ENCODE measurements at regions not wholly inside any gene's neighbourhood (a gene's known extent, or its start where the extent isn't known, plus 50 kb on each side); places are given as distances from the start of the nearest gene placed in this dataset.

- Histone ChIP-seq H3K9me3 (replicated peaks; ENCODE audit: control insufficient read depth, insufficient read depth, low read length) (no peaks in the 10 kb centered on the region), H3K36me3 (ENCODE audit: control insufficient read depth in 2 of 2, extremely low read depth in 1 of 2, insufficient read depth in 2 of 2, low read length in 2 of 2) (no peaks in the 10 kb centered on the region), H3K27me3 (ENCODE audit: control insufficient read depth in 2 of 2, insufficient read depth in 2 of 2, low read length in 2 of 2) (no peaks in the 10 kb centered on the region), H2AFZ (ENCODE audit: low read depth, low read length) (no peak overlapping the region), H3K4me1 (ENCODE audit: control insufficient read depth, extremely low read depth, insufficient read depth, low read length) (no peaks in the 10 kb centered on the region), H3K9ac (replicated peaks; ENCODE audit: extremely low read depth, insufficient read depth, low read length) (no peak overlapping the region), H3K4me2 (ENCODE audit: insufficient read depth, low read length) (no peak overlapping the region), H3K9me1 (replicated peaks; ENCODE audit: control insufficient read depth, extremely low read depth, insufficient read depth, low read length) (no peaks in the 10 kb centered on the region), H3K27ac (ENCODE audit: insufficient read depth, low read depth, low read length) (no peak overlapping the region), H4K20me1 (replicated peaks; ENCODE audit: control insufficient read depth, extremely low read depth, insufficient read depth, low read length) (no peaks in the 10 kb centered on the region), H3K4me3 (replicated peaks in 1 of 3; ENCODE audit: insufficient read depth in 1 of 3, low read depth in 1 of 3, low read length in 3 of 3) (no peak overlapping the region), H3K79me2 (ENCODE audit: control insufficient read depth, insufficient read depth, low read length) (no peaks in the 10 kb centered on the region)
- dilution Hi-C loops (cut with MboI; ENCODE audit: extremely low pct_ligation_motif_present, low sequenced_read_pairs), result no loop called here
- CTCF ChIA-PET, result no interaction called here
- intact Hi-C loops (cut with micrococcal nuclease), result no loop called here
- no peak for FAIRE-seq
- no TSS peak for BruUV-seq (replicated peaks)
- DNase-seq (ENCODE audit: low read depth, low spot score), result no peak
- POLR2A ChIA-PET, result no interaction called here
- no peak for TF ChIP-seq JUN (IDR thresholded peaks at IDR 0.05; ENCODE audit: borderline replicate concordance, insufficient read depth, insufficient read length, low read depth)
- TF ChIP-seq EZH2 (IDR thresholded peaks at IDR 0.05; ENCODE audit: borderline replicate concordance, low read depth, low read length, severe bottlenecking), result no peak
- TF ChIP-seq POLR2AphosphoS5 (IDR thresholded peaks at IDR 0.05; ENCODE audit: insufficient read depth, low read depth, low read length), result no peak
- TF ChIP-seq, protein P1, sequence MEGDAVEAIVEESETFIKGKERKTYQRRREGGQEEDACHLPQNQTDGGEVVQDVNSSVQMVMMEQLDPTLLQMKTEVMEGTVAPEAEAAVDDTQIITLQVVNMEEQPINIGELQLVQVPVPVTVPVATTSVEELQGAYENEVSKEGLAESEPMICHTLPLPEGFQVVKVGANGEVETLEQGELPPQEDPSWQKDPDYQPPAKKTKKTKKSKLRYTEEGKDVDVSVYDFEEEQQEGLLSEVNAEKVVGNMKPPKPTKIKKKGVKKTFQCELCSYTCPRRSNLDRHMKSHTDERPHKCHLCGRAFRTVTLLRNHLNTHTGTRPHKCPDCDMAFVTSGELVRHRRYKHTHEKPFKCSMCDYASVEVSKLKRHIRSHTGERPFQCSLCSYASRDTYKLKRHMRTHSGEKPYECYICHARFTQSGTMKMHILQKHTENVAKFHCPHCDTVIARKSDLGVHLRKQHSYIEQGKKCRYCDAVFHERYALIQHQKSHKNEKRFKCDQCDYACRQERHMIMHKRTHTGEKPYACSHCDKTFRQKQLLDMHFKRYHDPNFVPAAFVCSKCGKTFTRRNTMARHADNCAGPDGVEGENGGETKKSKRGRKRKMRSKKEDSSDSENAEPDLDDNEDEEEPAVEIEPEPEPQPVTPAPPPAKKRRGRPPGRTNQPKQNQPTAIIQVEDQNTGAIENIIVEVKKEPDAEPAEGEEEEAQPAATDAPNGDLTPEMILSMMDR (IDR thresholded peaks at IDR 0.05; ENCODE audit: extremely low read depth in 1 of 2, insufficient read depth in 1 of 2, low read depth in 1 of 2, low read length in 2 of 2), result no peak
- no peak for TF ChIP-seq POLR2A (IDR thresholded peaks at IDR 0.05; ENCODE audit: low read depth, low read length)
- no peak for TF ChIP-seq MAX (IDR thresholded peaks at IDR 0.05; ENCODE audit: insufficient read depth, insufficient read length)
- no peak for TF ChIP-seq FOS (IDR thresholded peaks at IDR 0.05; ENCODE audit: borderline replicate concordance, insufficient read depth, low read length)
- TF ChIP-seq GATA2 (IDR thresholded peaks at IDR 0.05; ENCODE audit: insufficient read depth, insufficient read length, low read depth, low read length), result no peak
- no peak for TF ChIP-seq MYC (IDR thresholded peaks at IDR 0.05; ENCODE audit: low read depth, low read length)
Observed at GRCh38 chr2:19046986-19047780, 311.2 kb downstream of the OSR1 start.

Data from endothelial cell of umbilical vein (primary cell).